ENCODE measurements at regions not wholly inside any gene's neighbourhood (a gene's known extent, or its start where the extent isn't known, plus 50 kb on each side); places are given as distances from the start of the nearest gene placed in this dataset.

DNA sequence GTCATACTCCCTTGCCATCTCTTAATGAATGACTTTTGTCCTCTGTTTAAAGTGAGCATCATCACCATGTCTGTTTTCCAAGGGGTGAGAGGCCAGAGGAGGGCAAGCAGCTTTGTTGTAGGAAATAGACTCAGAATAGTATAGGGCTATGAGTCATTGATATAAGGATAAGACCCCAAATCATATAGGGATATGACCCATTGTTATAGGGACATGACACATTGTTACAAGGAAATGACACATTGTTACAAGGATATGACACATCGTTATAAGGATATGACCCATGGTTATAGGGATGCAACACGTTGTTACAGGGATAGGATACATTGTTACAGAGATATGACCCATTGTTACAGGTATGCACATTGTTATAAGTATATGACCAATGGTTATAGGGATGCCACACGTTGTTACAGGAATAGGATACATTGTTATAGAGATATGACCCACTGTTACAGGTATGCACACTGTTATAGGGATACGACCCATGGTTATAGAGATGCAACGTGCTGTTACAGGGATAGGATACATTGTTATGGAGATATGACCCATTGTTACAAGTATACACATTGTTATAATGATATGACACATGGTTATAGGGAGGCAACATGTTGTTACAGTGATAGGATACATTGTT lies 311.1 kb upstream of the ADARB2 start:
- DNase-seq (ENCODE audit: insufficient read length, low spot score, missing footprints) = no peak
- Histone ChIP-seq H3K4me1 (ENCODE audit: insufficient read depth, low read length) (no peaks in the 10 kb centered on the region), H4K20me1 (ENCODE audit: insufficient read depth, low read length) (no peaks in the 10 kb centered on the region), H3K79me2 (ENCODE audit: insufficient read depth, low read length) (no peaks in the 10 kb centered on the region), H3K27ac (ENCODE audit: low read depth, low read length) (no peak overlapping the region), H3K4me3 (ENCODE audit: insufficient read depth, low read length) (no peak overlapping the region), H3K9me3 (ENCODE audit: low read depth, low read length) (peaks cover 11% of the 10 kb centered on the region), H2AFZ (ENCODE audit: low read length) (no peak overlapping the region), H3K36me3 (ENCODE audit: insufficient read depth, low read length) (no peaks in the 10 kb centered on the region), H3K27me3 (ENCODE audit: insufficient read depth, low read length) (no peaks in the 10 kb centered on the region), H3K4me2 (ENCODE audit: insufficient read depth, low read length) (no peak overlapping the region)
- TF ChIP-seq CTCF (IDR thresholded peaks at IDR 0.05; ENCODE audit: extremely low read depth, low read depth, low read length) = no peak

GRCh38 chr10:2047679-2048078 lies 310.4 kb upstream of the ADARB2 start:
- H3K79me2 ChIP-seq (ENCODE audit: insufficient read depth, low read length) = no peaks in the 10 kb centered on the region
- H2AFZ ChIP-seq (ENCODE audit: low read length) = no peak overlapping the region
- H3K36me3 ChIP-seq (ENCODE audit: insufficient read depth, low read length) = no peaks in the 10 kb centered on the region
- H3K27me3 ChIP-seq (ENCODE audit: insufficient read depth, low read length) = no peaks in the 10 kb centered on the region
- TF ChIP-seq CTCF (IDR thresholded peaks at IDR 0.05; ENCODE audit: extremely low read depth, low read depth, low read length) = no peak
- no peaks in the 10 kb centered on the region for H3K4me1 ChIP-seq (ENCODE audit: insufficient read depth, low read length)
- no peaks in the 10 kb centered on the region for H4K20me1 ChIP-seq (ENCODE audit: insufficient read depth, low read length)
- peaks cover 11% of the 10 kb centered on the region for H3K9me3 ChIP-seq (ENCODE audit: low read depth, low read length)
- H3K4me2 ChIP-seq (ENCODE audit: insufficient read depth, low read length) = no peak overlapping the region
- no peak overlapping the region for H3K4me3 ChIP-seq (ENCODE audit: insufficient read depth, low read length)
- DNase-seq (ENCODE audit: insufficient read length, low spot score, missing footprints) = no peak
- no peak overlapping the region for H3K27ac ChIP-seq (ENCODE audit: low read depth, low read length)

GRCh38 chr10:2043379-2043778 lies 306.1 kb upstream of the ADARB2 start:
- H3K36me3 ChIP-seq (ENCODE audit: insufficient read depth, low read length) = no peaks in the 10 kb centered on the region
- H2AFZ ChIP-seq (ENCODE audit: low read length) = no peak overlapping the region
- H3K4me3 ChIP-seq (ENCODE audit: insufficient read depth, low read length) = no peak overlapping the region
- no peak for TF ChIP-seq CTCF (IDR thresholded peaks at IDR 0.05; ENCODE audit: extremely low read depth, low read depth, low read length)
- no peaks in the 10 kb centered on the region for H3K4me1 ChIP-seq (ENCODE audit: insufficient read depth, low read length)
- peaks cover 4% of the 10 kb centered on the region for H3K9me3 ChIP-seq (ENCODE audit: low read depth, low read length)
- no peak overlapping the region for H3K4me2 ChIP-seq (ENCODE audit: insufficient read depth, low read length)
- no peaks in the 10 kb centered on the region for H3K27me3 ChIP-seq (ENCODE audit: insufficient read depth, low read length)
- no peak for DNase-seq (ENCODE audit: insufficient read length, low spot score, missing footprints)
- H3K79me2 ChIP-seq (ENCODE audit: insufficient read depth, low read length) = no peaks in the 10 kb centered on the region
- no peak overlapping the region for H3K27ac ChIP-seq (ENCODE audit: low read depth, low read length)
- no peaks in the 10 kb centered on the region for H4K20me1 ChIP-seq (ENCODE audit: insufficient read depth, low read length)

DNA sequence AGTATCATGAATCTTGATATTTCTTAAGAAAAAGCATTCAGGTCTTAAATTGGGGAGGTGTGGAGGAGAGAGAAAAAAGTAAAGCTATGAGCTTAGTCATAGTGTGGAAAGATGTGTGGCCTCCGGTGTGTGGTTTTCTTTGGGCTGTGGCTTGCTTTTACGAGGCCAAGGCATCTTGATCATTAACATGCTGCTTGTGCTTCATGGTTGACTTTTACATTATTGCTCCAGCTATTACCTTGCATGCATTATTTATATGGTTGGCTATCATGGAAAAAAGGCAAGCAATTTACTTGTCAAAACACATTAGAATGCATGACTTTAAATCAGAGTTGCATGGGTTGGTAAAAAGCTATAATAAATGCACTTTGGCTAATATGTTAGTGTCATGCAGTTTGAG lies 300.7 kb upstream of the ADARB2 start:
- Histone ChIP-seq H3K9me3 (ENCODE audit: low read depth, low read length) (peaks cover 3% of the 10 kb centered on the region), H3K4me3 (ENCODE audit: insufficient read depth, low read length) (no peak overlapping the region), H4K20me1 (ENCODE audit: insufficient read depth, low read length) (no peaks in the 10 kb centered on the region), H3K27ac (ENCODE audit: low read depth, low read length) (no peak overlapping the region), H3K79me2 (ENCODE audit: insufficient read depth, low read length) (no peaks in the 10 kb centered on the region), H2AFZ (ENCODE audit: low read length) (no peak overlapping the region), H3K4me1 (ENCODE audit: insufficient read depth, low read length) (no peaks in the 10 kb centered on the region), H3K27me3 (ENCODE audit: insufficient read depth, low read length) (no peaks in the 10 kb centered on the region), H3K36me3 (ENCODE audit: insufficient read depth, low read length) (no peaks in the 10 kb centered on the region), H3K4me2 (ENCODE audit: insufficient read depth, low read length) (no peak overlapping the region)
- TF ChIP-seq CTCF (IDR thresholded peaks at IDR 0.05; ENCODE audit: extremely low read depth, low read depth, low read length) = no peak
- DNase-seq (ENCODE audit: insufficient read length, low spot score, missing footprints) = no peak

All from osteoblast (primary cell).